ENCODE measurements at regions not wholly inside any gene's neighbourhood (a gene's known extent, or its start where the extent isn't known, plus 50 kb on each side); places are given as distances from the start of the nearest gene placed in this dataset.

GRCh38 chrX:74180716-74181115 is 123.3 kb upstream of the ZCCHC13 start:
- H4K20me1 ChIP-seq (ENCODE audit: insufficient read depth) = no peaks in the 10 kb centered on the region

GRCh38 chrX:74179990-74180389 is 124.0 kb upstream of the ZCCHC13 start:
- DNase-seq = no peak
- ChIA-PET POLR2A (no interaction called here), CTCF (no interaction called here)
- no peak overlapping the region for H3K9ac ChIP-seq
- H3K4me1 ChIP-seq (ENCODE audit: control insufficient read depth in 1 of 2, insufficient read depth in 2 of 2, low read depth in 1 of 2, low read length in 1 of 2) = no peaks in the 10 kb centered on the region; a peak in 1 of 4 replicates
- H3K79me2 ChIP-seq (ENCODE audit: insufficient read depth) = no peaks in the 10 kb centered on the region
- no peak overlapping the region for H3K27ac ChIP-seq (ENCODE audit: low read depth in 2 of 2, low read length in 1 of 2)
- H3K4me2 ChIP-seq = no peak overlapping the region
- no peaks in the 10 kb centered on the region for H4K20me1 ChIP-seq (ENCODE audit: insufficient read depth)
- 92% methylated on average over 3 of the region's 3 CpGs for WGBS (ENCODE audit: low lambda C conversion rate)
- no peak overlapping the region for H3K4me3 ChIP-seq (ENCODE audit: low read depth in 2 of 2, low read length in 1 of 2)
- H3K36me3 ChIP-seq (replicated peaks in 1 of 2; ENCODE audit: control insufficient read depth in 1 of 2, insufficient read depth in 2 of 2, low read length in 1 of 2) = no peaks in the 10 kb centered on the region
- H3K9me2 ChIP-seq = no peaks in the 10 kb centered on the region
- no peak for TF ChIP-seq FOSL2 (IDR thresholded peaks at IDR 0.05; ENCODE audit: borderline replicate concordance, low read depth)
- H3K9me3 ChIP-seq = no peaks in the 10 kb centered on the region
- no peaks in the 10 kb centered on the region for H3K27me3 ChIP-seq (ENCODE audit: insufficient read depth)
- H3F3A ChIP-seq (replicated peaks; ENCODE audit: insufficient read depth) = no peaks in the 10 kb centered on the region
- no peak overlapping the region for H2AFZ ChIP-seq (ENCODE audit: low read depth)

More at GRCh38 chrX:74180716-74181115, 123.3 kb upstream of the ZCCHC13 start:
- 84% methylated on average over 8 of the region's 8 CpGs for whole genome bisulfite sequencing (ENCODE audit: low lambda C conversion rate)
- no peak overlapping the region for H2AFZ ChIP-seq (ENCODE audit: low read depth)
- H3K9me2 ChIP-seq = no peaks in the 10 kb centered on the region
- TF ChIP-seq EZH2phosphoT487 (IDR thresholded peaks at IDR 0.05; ENCODE audit: borderline replicate concordance, low read depth) = no peak
- no peak for TF ChIP-seq EP300 (IDR thresholded peaks at IDR 0.05; ENCODE audit: borderline replicate concordance in 1 of 2, low read depth in 1 of 2, low read length in 1 of 2)
- TF ChIP-seq TAF1 (IDR thresholded peaks at IDR 0.05; ENCODE audit: borderline replicate concordance, low read depth, low read length) = no peak
- no peak for TF ChIP-seq FOXJ3 (CRISPR knock-in tag; IDR thresholded peaks at IDR 0.05)
- H3K36me3 ChIP-seq (replicated peaks in 1 of 2; ENCODE audit: control insufficient read depth in 1 of 2, insufficient read depth in 2 of 2, low read length in 1 of 2) = no peaks in the 10 kb centered on the region
- no peaks in the 10 kb centered on the region for H3K9me3 ChIP-seq
- no peak overlapping the region for H3K4me3 ChIP-seq (ENCODE audit: low read depth in 2 of 2, low read length in 1 of 2)
- no peaks in the 10 kb centered on the region for H3K79me2 ChIP-seq (ENCODE audit: insufficient read depth)
- no peaks in the 10 kb centered on the region for H3K27me3 ChIP-seq (ENCODE audit: insufficient read depth)
- no peak overlapping the region for H3K27ac ChIP-seq (ENCODE audit: low read depth in 2 of 2, low read length in 1 of 2)
- H3K4me1 ChIP-seq (ENCODE audit: control insufficient read depth in 1 of 2, insufficient read depth in 2 of 2, low read depth in 1 of 2, low read length in 1 of 2) = no peaks in the 10 kb centered on the region; a peak in 1 of 4 replicates
- ChIA-PET CTCF (interaction anchor here (0.9 kb wide), 1 partner anchor 202 kb away, joined by 3 read pairs; no protein-coding TSS in a partner anchor), POLR2A (no interaction called here)
- H3F3A ChIP-seq (replicated peaks; ENCODE audit: insufficient read depth) = no peaks in the 10 kb centered on the region
- no peak overlapping the region for H3K4me2 ChIP-seq
- no peak overlapping the region for H3K9ac ChIP-seq
- DNase-seq = no peak

- H3K4me3 ChIP-seq (ENCODE audit: low read depth in 2 of 2, low read length in 1 of 2) = no peak overlapping the region; a peak in 1 of 4 replicates
- no peaks in the 10 kb centered on the region for H3K36me3 ChIP-seq (replicated peaks in 1 of 2; ENCODE audit: control insufficient read depth in 1 of 2, insufficient read depth in 2 of 2, low read length in 1 of 2)
- H3K9me3 ChIP-seq = no peaks in the 10 kb centered on the region
- H2AFZ ChIP-seq (ENCODE audit: low read depth) = no peak overlapping the region
- H3K27me3 ChIP-seq (ENCODE audit: insufficient read depth) = no peaks in the 10 kb centered on the region
- no peaks in the 10 kb centered on the region for H4K20me1 ChIP-seq (ENCODE audit: insufficient read depth)
- H3K4me2 ChIP-seq = no peak overlapping the region
- ChIA-PET POLR2A (no interaction called here), CTCF (no interaction called here)
- 55% methylated on average over 4 of the region's 4 CpGs for WGBS (ENCODE audit: low lambda C conversion rate)
- no peaks in the 10 kb centered on the region for H3K9me2 ChIP-seq
- H3K79me2 ChIP-seq (ENCODE audit: insufficient read depth) = no peaks in the 10 kb centered on the region
- no peak overlapping the region for H3K9ac ChIP-seq
- TF ChIP-seq GATA2 (CRISPR knock-in tag; IDR thresholded peaks at IDR 0.05) (no peak), NFIC (IDR thresholded peaks at IDR 0.05; ENCODE audit: borderline replicate concordance) (no peak), CHD2 (IDR thresholded peaks at IDR 0.05; ENCODE audit: low read length, partially characterized antibody) (no peak), POLR2AphosphoS5 (IDR thresholded peaks at IDR 0.05; ENCODE audit: low read depth, low read length) (no peak)
- no peaks in the 10 kb centered on the region; a peak in 1 of 4 replicates for H3K4me1 ChIP-seq (ENCODE audit: control insufficient read depth in 1 of 2, insufficient read depth in 2 of 2, low read depth in 1 of 2, low read length in 1 of 2)
- H3F3A ChIP-seq (replicated peaks; ENCODE audit: insufficient read depth) = no peaks in the 10 kb centered on the region
- H3K27ac ChIP-seq (ENCODE audit: low read depth in 2 of 2, low read length in 1 of 2) = no peak overlapping the region
- DNase-seq = no peak
Observed at GRCh38 chrX:74179499-74179898, 124.5 kb upstream of the ZCCHC13 start.

All from SK-N-SH (cell line).